NCI-H1092 treated with DMSO at 0.1 percent for 48 hours (cell line): ENCODE measurements at regions not wholly inside any gene's neighbourhood (a gene's known extent, or its start where the extent isn't known, plus 50 kb on each side); places are given as distances from the start of the nearest gene placed in this dataset.
"Not testable (repeated sequence)": the region's sequence is repeated elsewhere in the genome, so short reads cannot be mapped to it uniquely, and the experiment has no call there.

Experiments
- DNase-seq: peaks from one replicate; lab custom pipeline; 2025; lab: John Stamatoyannopoulos, UW

- DNase-seq: peak; percentile 95
These were observed 600.2 kb upstream of the TLE4 start for GRCh38 chr9:78971540-78971939.

DNA sequence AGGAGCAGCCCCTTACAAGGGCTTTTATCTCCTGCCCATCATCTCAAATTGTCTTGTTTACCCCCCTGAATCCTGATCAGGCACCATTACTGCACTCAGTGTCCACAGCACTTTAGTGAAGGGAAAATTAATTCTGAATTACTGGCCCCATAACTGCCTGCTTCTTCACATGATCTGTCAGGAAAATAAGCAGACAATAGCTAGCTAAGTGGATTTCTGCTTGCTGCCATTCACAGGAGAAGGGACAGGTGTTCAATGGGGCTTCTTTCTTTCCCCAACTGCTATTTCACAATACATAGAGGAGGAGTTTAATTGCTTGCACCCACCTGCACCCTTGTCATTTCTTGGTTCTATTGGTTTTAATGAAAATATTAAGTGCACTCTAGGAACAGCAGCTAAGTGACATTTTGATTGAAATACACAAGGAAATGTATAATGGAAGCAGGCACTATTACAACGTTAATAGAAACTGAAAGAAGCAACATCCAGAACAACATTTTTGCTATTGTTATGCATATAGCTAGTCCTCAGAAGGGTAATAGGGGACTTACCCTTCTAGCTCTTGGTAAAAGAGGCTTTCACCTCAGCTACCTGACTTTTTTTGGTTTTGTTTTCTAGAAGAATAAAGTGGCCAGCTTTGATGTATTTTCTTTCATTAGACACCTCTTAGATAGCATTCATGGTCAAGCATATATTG lies 599.3 kb upstream of the TLE4 start:
- DNase-seq: peak; percentile 99

- peak; percentile 14 for DNase-seq
These were observed 597.9 kb upstream of the TLE4 start for GRCh38 chr9:78973907-78974306.

GRCh38 chr9:78982849-78983248 lies 588.9 kb upstream of the TLE4 start:
- DNase-seq: no peak

DNA sequence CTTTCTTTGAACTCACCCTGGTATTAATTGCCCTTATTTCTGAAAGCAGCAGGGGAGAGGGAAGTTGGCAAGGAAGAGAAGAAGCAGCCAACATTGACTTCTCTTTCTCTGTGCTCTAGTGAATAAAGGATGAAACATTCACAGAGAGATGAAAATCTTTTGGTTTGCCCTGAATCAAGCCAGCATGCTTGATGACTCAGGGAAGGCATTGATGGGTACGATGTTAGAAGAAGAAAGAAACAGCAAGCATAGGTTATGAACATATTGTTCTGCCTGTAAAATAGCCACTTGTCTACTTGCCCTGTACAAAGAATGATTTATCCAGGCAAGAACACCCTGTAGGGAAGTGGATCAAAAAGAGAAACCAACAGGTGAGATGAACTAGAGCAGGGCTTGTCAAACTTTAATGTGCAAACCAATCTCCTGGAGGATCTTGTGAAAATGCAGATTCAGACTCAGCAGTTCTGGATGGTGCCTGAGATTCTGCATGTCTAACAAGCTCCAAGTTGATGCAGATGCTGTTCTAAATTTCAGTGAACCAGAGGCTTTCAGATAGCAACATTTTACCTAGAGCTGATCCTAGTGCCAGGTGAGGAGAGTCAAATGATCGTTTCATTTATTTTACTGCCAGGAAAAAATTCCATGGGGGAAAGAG lies 586.6 kb upstream of the TLE4 start:
- no peak for DNase-seq

- DNase-seq: no peak
These were observed 585.3 kb upstream of the TLE4 start for GRCh38 chr9:78986446-78986845.

DNA sequence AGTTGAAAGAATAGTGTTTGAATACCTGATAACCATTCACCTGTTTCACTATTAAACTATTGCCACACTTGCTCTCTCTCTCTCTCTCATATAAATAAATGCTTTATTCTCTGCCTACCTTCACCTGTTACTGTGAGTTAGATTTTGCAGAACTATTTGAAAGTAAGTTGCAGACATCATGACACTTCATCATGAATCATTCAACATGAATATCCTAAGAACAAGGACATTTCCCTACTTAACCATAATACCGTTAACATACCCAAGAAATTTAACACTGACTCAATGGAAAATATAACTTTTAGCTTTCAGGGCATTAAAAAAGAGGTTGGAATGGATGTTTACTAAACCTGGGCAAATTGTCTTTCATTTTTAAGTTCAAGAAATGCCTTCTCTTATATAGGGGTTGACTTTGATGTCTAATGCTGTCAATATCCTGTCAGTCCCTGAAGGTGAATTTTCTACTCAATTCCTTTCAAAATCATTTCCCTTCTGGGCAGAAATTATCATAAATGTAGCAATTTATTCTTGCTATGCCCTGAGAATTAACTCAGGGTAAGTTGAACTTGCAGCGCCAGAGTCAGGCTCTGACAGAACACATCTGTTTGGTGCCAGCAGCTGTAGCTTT lies 582.6 kb upstream of the TLE4 start:
- DNase-seq: no peak

- DNase-seq: no peak
These were observed 577.3 kb upstream of the TLE4 start for GRCh38 chr9:78994471-78994870.

DNA sequence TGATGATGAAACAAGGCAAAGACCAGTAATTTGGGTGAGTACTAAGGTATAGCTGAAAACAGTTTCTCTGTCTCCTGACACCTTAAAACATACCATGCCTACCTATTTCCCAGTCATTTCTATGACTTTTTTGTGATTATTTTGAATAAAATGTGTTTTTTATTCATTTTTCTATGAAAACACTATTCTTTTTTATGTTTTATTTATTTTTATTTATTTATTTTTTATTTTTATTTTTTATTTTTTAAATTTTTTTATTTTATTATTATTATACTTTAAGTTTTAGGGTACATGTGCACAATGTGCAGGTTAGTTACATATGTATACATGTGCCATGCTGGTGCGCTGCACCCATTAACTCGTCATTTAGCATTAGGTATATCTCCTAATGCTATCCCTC lies 576.8 kb upstream of the TLE4 start:
- DNase-seq: not testable (repeated sequence)

DNA sequence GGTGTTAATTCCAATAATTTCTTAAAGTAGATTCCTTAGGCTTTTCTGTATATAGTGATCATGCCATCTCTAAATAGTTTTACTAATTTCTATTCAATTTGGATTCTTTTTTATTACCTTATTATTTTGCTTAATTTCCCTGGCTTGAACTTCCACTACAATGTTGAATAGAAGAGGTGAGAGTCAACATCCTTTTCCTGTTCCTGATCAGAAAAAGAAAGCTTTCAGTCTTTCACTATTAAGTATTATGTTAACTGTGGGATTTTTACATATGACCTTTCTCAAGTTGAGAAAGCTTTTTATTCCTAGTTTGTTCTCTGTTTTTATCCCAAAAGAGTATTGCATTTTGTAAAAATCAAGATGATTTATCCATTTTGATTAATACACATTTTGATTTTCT lies 574.5 kb upstream of the TLE4 start:
- DNase-seq: no peak

DNA sequence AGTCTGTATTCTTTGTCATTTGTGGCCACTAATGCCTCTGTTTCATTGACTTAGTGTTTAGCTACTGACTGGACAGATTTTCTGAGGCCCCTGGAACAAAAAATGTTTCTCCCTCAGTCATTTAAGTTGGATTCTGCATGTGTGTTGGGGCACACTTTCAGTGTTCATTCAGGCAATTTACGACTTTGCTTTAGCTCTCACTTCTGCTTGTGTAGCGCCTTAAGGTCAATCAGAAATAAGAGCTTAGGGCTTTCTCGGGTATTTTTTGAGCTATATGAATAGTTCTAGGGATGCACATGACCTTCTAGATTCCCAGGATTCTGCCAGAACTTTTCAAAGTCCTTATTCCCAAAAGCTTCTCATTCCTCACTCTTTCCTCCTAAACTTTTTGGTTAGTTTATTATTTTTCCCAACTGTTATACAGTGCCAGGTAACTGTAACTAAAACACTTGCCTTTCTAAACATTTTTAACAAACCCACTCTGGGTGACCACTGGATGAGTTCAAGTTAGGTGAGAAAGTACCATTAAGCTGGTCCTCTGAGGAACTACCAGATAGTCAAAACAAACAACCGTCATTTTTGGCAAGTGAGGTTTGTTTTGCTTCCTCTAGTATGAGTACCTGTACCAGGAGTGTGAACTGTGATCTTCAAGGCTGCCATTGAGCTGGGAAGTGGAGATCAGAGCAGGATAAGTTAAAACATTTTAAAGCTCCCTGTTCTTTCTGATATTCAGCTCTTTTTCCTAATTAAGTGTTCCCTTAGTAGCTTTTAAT lies 571.3 kb upstream of the TLE4 start:
- no peak for DNase-seq

GRCh38 chr9:79001012-79001411 lies 570.8 kb upstream of the TLE4 start:
- DNase-seq: no peak

- DNase-seq: no peak
These were observed 568.3 kb upstream of the TLE4 start for GRCh38 chr9:79003514-79003913.

GRCh38 chr9:79004032-79004431 lies 567.7 kb upstream of the TLE4 start:
- no peak for DNase-seq

DNA sequence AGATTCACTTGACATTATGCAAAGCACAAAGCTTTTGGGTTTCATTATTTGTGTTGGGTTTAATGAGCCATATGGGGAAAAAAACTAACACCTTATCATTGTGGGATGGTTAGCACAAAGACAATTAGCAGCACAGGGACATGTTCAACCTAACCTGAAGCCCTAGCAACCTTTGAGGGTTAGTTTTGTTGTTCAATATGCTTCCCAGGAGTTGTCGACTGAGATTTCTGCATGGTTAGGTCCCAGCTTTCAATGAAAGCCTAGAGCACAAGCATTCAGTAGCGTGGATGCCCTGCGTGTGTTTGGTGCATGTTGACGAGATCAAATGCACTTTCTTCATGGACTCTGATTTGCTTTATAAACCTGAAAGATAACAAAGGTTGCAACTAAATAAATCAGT lies 565.2 kb upstream of the TLE4 start:
- no peak for DNase-seq

- no peak for DNase-seq
These were observed 563.9 kb upstream of the TLE4 start for GRCh38 chr9:79007701-79008483.

DNA sequence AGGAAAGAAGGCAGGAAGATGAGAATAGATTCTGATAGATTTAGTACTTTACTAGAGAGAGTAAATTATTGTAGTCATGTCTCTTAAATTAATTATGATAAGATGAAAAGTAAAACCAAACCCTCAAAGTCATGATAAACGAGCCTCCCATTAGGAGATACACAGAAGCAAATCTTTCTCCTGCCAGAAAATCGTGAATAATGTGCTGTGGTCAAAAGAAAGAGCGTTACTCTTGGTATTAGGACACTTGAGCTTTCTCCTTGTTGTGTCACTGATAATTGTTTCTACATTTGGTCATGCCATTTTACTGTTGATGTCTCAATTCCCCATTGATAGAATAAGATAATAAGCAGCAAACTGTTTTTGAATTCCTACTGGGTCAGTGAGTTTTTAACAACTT lies 562.8 kb upstream of the TLE4 start:
- no peak for DNase-seq

DNA sequence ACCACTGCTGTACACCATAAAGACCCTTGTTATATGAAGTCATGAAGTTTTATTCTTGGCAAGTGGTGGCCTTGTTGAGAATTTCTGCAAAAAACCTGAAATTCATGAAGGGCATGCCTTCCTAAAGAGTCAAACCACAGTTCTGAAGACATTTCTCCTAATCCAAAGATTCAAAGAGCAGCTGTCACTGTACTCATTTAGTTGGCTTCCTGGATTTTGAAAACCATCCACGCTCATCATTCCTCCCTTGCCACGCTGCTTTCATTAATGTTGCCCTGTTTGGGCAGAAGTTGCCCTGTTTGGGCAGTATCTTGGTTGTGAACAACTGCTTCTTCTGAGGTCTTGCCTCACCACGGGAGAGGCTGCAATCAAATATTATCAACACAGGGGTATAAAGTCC lies 560.3 kb upstream of the TLE4 start:
- no peak for DNase-seq

GRCh38 chr9:79012561-79012960 lies 559.2 kb upstream of the TLE4 start:
- DNase-seq: no peak

- DNase-seq: no peak
These were observed 557.8 kb upstream of the TLE4 start for GRCh38 chr9:79013715-79014610.
